Adrenal gland (tissue), 5 donors: ENCODE measurements at regions not wholly inside any gene's neighbourhood (a gene's known extent, or its start where the extent isn't known, plus 50 kb on each side); places are given as distances from the start of the nearest gene placed in this dataset.

ENCODE experiments used
- CTCF ChIP-seq, 6 experiments: fragments of 450-650 bp in 4 of 6; fragments of 200-600 bp in 2 of 6; sonication (generic) in 1 of 6; IDR thresholded peaks; 1 replicate in 5 of 6; 2 replicates in 1 of 6; pipeline versions ENCODE4 v1.5.1 to v1.8.0; 2016 to 2021; ENCODE audit warnings: antibody characterized with exemption in 6 of 6, mild to moderate bottlenecking in 2 of 6, moderate library complexity in 1 of 6
- POLR2A ChIP-seq, 2 donors: fragments of 450-650 bp; IDR thresholded peaks; one replicate each; pipeline ENCODE4 v1.6.1; 2017; ENCODE audit warnings: antibody characterized with exemption in 2 of 2, mild to moderate bottlenecking in 2 of 2, moderate library complexity in 1 of 2
- donor health status: DM: no; HTN: no; CAD: no.

- TF ChIP-seq CTCF (IDR thresholded peaks at IDR 0.05) (no peak), POLR2A (IDR thresholded peaks at IDR 0.05) (no peak)
Measured at GRCh38 chr20:11210611-11211010, 536.8 kb upstream of the JAG1 start.
